Omental fat pad (tissue), 3 donors: ENCODE measurements at regions not wholly inside any gene's neighbourhood (a gene's known extent, or its start where the extent isn't known, plus 50 kb on each side); places are given as distances from the start of the nearest gene placed in this dataset.

Source experiments
- ATAC-seq: fragments of 150-250 bp; one replicate; pipeline ENCODE4 v1.9.1; 2016; ENCODE audit warnings: mild to moderate bottlenecking, moderate library complexity; ENCODE audit not compliant: low FRiP score
- DNase-seq: peaks from one replicate; pipeline ENCODE4 v3.0.0-alpha.2; 2019; ENCODE audit warnings: low spot score
- TF ChIP-seq, protein P1 (sequence below), 3 donors: fragments of 450-650 bp; IDR thresholded peaks; one replicate each; pipeline ENCODE4 v1.5.1; 2016 to 2017; ENCODE audit warnings: antibody characterized with exemption in 3 of 3, mild to moderate bottlenecking in 3 of 3, moderate library complexity in 2 of 3

DNA sequence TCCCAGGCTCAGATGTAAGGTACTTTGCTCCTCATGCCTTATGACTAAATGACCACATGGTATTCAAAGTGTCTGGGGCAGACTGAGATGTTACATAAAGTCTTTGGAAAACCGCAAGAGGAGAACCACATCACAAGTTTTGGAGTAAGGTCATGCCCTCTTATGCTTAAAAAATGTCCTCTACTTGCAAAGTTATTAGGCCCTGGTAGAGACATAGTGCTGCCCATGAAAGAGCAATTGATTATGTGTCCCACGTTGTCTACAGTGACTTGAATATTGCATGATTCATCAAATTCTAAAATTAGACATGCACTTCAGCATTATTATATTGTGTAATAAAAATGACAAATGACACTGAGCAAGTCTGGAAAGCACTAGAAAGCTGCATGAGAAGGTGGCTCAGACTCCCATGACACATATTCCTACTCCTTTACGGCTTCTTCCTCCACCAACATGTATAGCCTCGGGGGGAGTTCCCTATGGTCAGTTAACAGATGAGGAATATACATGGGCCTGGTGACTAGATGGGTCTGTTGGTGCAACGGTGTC is 602.6 kb upstream of the VRK2 start:
- ATAC-seq (no peak), DNase-seq (no peak)
- TF ChIP-seq, protein P1, sequence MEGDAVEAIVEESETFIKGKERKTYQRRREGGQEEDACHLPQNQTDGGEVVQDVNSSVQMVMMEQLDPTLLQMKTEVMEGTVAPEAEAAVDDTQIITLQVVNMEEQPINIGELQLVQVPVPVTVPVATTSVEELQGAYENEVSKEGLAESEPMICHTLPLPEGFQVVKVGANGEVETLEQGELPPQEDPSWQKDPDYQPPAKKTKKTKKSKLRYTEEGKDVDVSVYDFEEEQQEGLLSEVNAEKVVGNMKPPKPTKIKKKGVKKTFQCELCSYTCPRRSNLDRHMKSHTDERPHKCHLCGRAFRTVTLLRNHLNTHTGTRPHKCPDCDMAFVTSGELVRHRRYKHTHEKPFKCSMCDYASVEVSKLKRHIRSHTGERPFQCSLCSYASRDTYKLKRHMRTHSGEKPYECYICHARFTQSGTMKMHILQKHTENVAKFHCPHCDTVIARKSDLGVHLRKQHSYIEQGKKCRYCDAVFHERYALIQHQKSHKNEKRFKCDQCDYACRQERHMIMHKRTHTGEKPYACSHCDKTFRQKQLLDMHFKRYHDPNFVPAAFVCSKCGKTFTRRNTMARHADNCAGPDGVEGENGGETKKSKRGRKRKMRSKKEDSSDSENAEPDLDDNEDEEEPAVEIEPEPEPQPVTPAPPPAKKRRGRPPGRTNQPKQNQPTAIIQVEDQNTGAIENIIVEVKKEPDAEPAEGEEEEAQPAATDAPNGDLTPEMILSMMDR (IDR thresholded peaks at IDR 0.05): no peak

DNA sequence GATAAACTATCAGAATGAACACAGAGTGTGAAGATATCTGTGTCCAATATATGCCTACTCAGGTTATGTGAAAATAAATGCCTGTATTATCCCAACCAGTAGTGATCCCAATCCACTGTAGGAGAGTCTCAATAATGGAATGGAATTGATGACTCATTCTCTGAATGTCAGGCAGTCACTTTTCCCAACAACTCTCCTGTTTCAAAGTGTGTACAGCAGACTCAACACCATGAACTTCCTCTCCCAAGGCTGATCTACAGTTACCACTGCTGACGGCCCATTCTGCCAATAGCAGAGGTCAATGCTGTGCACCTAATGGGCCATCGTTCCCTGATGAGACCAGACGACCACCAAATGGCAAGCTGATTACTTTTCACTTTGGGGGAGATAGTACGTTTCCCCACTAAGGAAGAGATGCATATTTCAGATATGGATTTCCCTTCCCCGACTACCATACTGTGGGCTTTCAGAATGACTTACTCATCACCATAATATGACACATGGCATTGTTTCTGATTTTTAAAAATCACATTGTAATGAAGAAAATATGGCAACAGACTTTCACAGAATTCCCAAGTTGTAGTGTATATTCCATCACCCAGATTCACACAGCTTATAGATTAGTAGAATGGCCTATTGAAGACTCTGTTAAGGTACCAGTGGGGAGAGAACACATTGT is 601.7 kb upstream of the VRK2 start:
- TF ChIP-seq, protein P1 (IDR thresholded peaks at IDR 0.05): no peak
- DNase-seq (no peak), ATAC-seq (no peak)

DNA sequence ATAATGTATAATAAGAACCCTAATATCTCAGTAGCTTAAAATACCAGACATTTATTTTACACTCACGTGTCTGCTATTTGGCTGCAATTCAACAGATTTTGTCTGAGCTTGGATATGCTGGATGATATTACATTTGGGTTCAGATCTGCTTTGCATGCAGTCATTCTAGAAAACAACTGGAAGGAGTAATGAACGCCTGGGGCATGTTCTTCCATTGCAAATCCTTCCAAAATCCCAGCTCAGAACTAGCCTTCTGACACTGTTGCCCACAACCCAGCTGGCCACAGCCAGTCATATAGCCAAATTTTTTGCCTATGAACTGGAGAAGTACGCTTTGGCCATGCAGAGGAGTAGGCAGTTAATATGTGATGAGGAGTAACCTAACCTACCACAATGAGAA is 597.8 kb upstream of the VRK2 start:
- TF ChIP-seq, protein P1 (IDR thresholded peaks at IDR 0.05): no peak
- ATAC-seq (no peak), DNase-seq (no peak)

DNA sequence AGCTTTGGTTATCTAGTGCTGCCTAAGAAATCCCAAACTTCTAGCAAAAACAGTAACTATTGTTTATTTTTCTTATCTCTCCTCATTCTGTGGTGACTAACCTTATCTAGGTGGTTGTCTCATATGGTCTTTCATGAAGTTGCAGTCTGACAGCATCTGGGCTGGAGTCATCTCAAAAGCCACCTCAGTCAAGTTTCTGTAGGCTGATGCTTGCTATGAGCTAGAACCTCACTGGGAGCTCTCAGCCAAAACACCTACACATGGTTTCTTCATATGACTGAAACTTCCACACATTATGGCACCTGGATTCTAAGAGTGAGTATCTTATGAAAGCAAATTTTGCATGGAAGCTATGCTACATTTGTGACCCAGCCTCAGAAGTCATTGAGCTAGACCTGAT is 596.4 kb upstream of the VRK2 start:
- ATAC-seq: no peak
- TF ChIP-seq, protein P1 (IDR thresholded peaks at IDR 0.05): no peak
- no peak for DNase-seq

DNA sequence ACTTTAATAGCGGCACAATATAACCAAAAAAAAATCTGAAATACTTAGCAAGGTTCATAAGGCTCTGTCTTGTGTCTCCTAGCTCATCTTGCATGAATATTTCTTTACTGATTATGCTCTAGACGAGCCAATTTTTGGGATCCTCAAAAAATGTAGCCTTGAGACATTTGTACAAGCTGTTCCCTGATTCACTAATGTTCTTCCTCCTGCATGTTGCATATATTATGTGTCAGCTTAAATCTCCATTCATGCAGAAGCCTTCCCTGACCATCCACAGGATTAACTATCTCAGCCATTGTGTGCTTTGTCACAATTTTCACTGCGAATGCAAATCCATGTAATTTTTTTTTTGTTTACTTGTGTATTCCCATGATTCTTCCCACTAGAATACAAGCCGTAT is 594.0 kb upstream of the VRK2 start:
- ATAC-seq (no peak), DNase-seq (no peak)
- TF ChIP-seq, protein P1 (IDR thresholded peaks at IDR 0.05): no peak

DNA sequence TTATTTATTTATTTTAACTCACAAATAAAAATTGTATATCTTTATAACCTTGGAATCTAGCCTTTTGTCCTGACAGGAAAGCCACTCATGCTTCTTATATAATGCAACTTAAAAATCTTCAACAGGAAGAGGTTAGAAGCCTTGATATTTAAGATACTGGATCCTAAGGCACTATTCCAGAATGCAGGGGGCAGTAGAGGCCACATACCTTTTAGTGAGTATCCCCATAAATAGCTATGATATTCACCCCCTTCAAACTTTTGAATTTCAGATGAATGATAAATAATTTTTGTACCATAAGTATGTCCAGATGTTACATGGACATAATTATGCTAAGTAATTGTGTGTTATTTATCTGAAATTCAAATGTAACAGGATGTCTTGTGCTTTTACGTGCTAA is 592.7 kb upstream of the VRK2 start:
- DNase-seq (no peak), ATAC-seq (no peak)
- TF ChIP-seq, protein P1 (IDR thresholded peaks at IDR 0.05): no peak
